ENCODE measurements at regions not wholly inside any gene's neighbourhood (a gene's known extent, or its start where the extent isn't known, plus 50 kb on each side); places are given as distances from the start of the nearest gene placed in this dataset.

DNA sequence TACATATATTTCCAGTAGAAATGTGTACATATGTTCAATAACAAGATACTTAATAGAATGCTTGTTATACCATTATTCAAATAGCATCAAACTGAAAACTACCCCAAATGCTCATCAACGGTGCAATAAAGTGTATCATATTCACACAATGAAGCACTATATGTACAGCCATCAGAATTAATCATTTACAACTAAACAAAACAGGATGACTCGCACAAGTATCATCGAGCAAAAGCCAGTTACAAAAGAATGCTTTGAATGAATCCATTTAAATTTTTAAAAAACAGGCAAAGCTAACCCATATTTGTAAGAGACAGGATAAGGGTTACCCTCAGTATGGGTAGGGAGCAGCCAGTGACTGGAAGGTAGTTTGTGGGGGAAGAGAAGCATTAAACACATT, 132.8 kb upstream of the PDE1A start:
- Histone ChIP-seq H2AFZ (no peak overlapping the region), H3K4me3 (no peak overlapping the region), H3F3A (replicated peaks; ENCODE audit: low read depth) (no peaks in the 10 kb centered on the region), H3K4me2 (no peak overlapping the region), H3K79me2 (replicated peaks; ENCODE audit: insufficient read depth) (no peaks in the 10 kb centered on the region), H3K4me1 (ENCODE audit: insufficient read depth) (no peaks in the 10 kb centered on the region), H3K27me3 (ENCODE audit: insufficient read depth) (no peaks in the 10 kb centered on the region), H3K36me3 (ENCODE audit: insufficient read depth) (no peaks in the 10 kb centered on the region), H4K20me1 (replicated peaks; ENCODE audit: insufficient read depth) (no peaks in the 10 kb centered on the region), H3K9me2 (ENCODE audit: insufficient read depth) (no peaks in the 10 kb centered on the region), H3K27ac (ENCODE audit: low read depth) (no peak overlapping the region)
- ATAC-seq (no peak), DNase-seq (ENCODE audit: low spot score) (no peak)
- Mint-ChIP-seq H3K27ac (no peak overlapping the region), H3K27me3 (ENCODE audit: insufficient read depth, low read depth, poor library complexity) (no peaks in the 10 kb centered on the region), H3K4me3 (no peak overlapping the region), H3K9me3 (no peaks in the 10 kb centered on the region), H3K4me1 (no peaks in the 10 kb centered on the region), H3K36me3 (ENCODE audit: low read depth) (no peaks in the 10 kb centered on the region)
- TF ChIP-seq POLR2AphosphoS5 (IDR thresholded peaks at IDR 0.05; ENCODE audit: low read depth) = no peak
- TF ChIP-seq EZH2phosphoT487 (IDR thresholded peaks at IDR 0.05; ENCODE audit: unreplicated experiment) = no peak
- TF ChIP-seq ZNF114 (CRISPR knock-in tag; IDR thresholded peaks at IDR 0.05) = no peak
- TF ChIP-seq, protein P1, sequence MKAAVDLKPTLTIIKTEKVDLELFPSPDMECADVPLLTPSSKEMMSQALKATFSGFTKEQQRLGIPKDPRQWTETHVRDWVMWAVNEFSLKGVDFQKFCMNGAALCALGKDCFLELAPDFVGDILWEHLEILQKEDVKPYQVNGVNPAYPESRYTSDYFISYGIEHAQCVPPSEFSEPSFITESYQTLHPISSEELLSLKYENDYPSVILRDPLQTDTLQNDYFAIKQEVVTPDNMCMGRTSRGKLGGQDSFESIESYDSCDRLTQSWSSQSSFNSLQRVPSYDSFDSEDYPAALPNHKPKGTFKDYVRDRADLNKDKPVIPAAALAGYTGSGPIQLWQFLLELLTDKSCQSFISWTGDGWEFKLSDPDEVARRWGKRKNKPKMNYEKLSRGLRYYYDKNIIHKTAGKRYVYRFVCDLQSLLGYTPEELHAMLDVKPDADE (IDR thresholded peaks at IDR 0.05) = no peak
- no peak for TF ChIP-seq JUNB (IDR thresholded peaks at IDR 0.05; ENCODE audit: unreplicated experiment)
- TF ChIP-seq ZNF331 (CRISPR knock-in tag; IDR thresholded peaks at IDR 0.05; ENCODE audit: low read depth) = no peak
- TF ChIP-seq STAT1 (IDR thresholded peaks at IDR 0.05; ENCODE audit: unreplicated experiment) = no peak
- TF ChIP-seq CTCF (conservative IDR thresholded peaks at IDR 0.05; ENCODE audit: low read depth in 2 of 2) = no peak

DNA sequence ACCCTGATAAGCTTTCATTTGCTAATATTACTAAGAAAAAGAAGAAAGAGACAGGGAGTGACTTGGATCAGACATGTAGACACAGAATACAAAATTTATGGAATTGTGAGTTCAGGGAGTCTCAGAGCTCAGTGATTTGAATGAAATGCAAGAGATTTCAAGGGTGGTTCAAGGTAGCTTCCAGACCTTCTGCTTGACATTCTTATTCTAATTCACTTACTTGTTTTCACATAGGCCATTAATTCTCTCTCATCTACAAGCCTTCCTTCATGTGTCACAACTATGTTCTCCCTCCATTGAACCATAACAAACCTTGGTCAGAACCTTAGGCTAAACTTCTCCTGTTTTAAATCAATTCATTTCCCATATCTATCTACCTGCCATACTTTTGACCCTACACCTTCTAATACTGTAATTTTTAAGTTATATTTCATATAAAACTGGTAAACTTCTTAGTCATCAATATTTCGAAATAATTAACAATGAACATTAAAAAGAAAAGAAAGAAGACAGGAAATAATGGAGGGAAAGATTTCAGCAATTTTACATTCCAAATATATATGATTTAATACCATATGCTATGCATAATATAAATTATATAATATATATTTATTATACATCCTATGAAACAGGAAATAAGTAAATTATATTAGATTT, 139.2 kb upstream of the PDE1A start:
- Mint-ChIP-seq H3K27me3 (ENCODE audit: insufficient read depth, low read depth, poor library complexity) (no peaks in the 10 kb centered on the region), H3K36me3 (ENCODE audit: low read depth) (peaks cover 3% of the 10 kb centered on the region; the same call in 1 of the 3 replicates), H3K9me3 (no peaks in the 10 kb centered on the region), H3K4me3 (no peak overlapping the region), H3K4me1 (no peaks in the 10 kb centered on the region), H3K27ac (no peak overlapping the region)
- Histone ChIP-seq H2AFZ (no peak overlapping the region), H4K20me1 (replicated peaks; ENCODE audit: insufficient read depth) (no peaks in the 10 kb centered on the region), H3K79me2 (replicated peaks; ENCODE audit: insufficient read depth) (no peaks in the 10 kb centered on the region), H3F3A (replicated peaks; ENCODE audit: low read depth) (no peaks in the 10 kb centered on the region), H3K27me3 (ENCODE audit: insufficient read depth) (no peaks in the 10 kb centered on the region), H3K4me2 (no peak overlapping the region), H3K9me2 (ENCODE audit: insufficient read depth) (no peaks in the 10 kb centered on the region), H3K27ac (ENCODE audit: low read depth) (no peak overlapping the region), H3K36me3 (ENCODE audit: insufficient read depth) (no peaks in the 10 kb centered on the region), H3K4me1 (ENCODE audit: insufficient read depth) (no peaks in the 10 kb centered on the region), H3K4me3 (no peak overlapping the region)
- DNase-seq (ENCODE audit: low spot score) (no peak), ATAC-seq (no peak)
- TF ChIP-seq POLR2AphosphoS5 (IDR thresholded peaks at IDR 0.05; ENCODE audit: low read depth) (no peak), NANOG (IDR thresholded peaks at IDR 0.05; ENCODE audit: borderline replicate concordance) (no peak), EZH2phosphoT487 (IDR thresholded peaks at IDR 0.05; ENCODE audit: unreplicated experiment) (no peak)
